ENCODE measurements at regions not wholly inside any gene's neighbourhood (a gene's known extent, or its start where the extent isn't known, plus 50 kb on each side); places are given as distances from the start of the nearest gene placed in this dataset.

DNA sequence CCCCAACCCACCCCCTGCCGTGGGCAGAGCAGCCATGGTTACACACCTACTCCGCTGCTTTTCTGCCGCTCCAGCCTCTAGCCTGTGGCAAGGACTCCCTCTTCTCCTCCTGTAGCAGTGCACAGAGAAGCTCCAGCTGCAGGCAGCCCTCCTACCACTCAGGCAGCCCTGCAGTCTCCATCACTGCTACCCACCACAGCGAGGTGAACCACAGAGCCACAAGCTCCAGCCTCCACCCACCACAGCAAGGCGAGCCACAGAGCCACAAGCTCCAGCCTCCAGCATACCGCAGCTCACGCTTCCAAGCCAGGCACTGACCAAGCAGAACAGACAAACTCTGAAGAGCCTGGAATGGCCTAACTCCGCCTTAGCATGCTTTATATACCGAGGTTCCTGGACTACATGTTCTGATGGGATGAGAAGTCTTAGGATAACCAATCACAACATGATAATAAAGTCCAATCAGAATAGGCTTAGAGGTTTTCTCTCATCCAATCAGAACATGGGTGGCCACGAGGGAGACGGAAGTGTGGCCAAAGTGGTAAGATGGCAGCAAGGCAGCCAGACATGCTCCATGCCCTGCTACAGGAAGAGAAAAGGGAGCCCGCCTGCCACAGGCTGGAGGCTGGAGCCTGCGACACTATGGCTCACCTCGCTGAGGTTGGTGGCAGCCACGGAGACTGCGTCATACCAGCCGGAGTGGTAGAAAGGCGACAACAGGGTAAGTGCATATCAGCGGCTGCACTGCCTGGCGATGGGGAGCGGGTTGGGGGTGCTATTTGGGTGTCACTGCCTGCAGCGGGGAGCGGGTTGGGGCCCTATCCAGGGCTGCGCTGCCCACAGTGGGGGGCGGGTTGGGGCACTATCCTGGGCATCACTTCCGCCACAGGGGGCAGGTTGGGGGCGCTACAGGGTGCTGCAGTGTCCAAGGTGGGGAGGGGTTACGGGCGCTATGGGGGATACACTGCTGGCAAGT, 75.8 kb upstream of the PCAT7 start:
- H3K27me3 ChIP-seq (ENCODE audit: low read length) = no peaks in the 10 kb centered on the region
- H3K9me2 ChIP-seq (replicated peaks; ENCODE audit: insufficient read depth, low read length) = no peaks in the 10 kb centered on the region
- H2AFZ ChIP-seq (ENCODE audit: low read depth, low read length, severe bottlenecking) = no peak overlapping the region

DNA sequence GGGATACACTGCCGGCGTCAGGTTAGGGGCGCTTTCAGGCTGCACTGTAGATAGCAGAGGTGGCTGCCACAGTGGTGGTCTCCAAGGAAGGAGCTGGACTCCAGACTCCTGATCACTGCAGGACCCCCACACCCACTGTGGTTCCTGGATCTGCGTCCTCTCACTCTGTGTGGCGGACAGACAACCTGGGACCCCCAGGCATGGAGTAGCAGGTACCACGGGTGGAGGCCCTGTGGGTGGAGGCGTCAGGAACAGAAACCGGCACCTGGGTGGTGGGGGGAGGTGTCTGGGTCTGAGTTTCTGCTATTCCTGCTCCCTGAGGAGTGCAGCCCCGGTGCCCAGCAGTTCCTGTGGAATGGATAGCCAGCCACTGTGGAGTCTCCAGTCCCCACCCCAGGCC, 75.1 kb upstream of the PCAT7 start:
- H4K20me1 ChIP-seq (ENCODE audit: low read depth, low read length) = no peaks in the 10 kb centered on the region
- no peaks in the 10 kb centered on the region for H3K9me3 ChIP-seq (ENCODE audit: insufficient read depth, low read length)
- H3K27me3 ChIP-seq (ENCODE audit: low read length) = no peaks in the 10 kb centered on the region
- no peak overlapping the region for H3K9ac ChIP-seq (ENCODE audit: low read length)
- no peak overlapping the region for H3K4me3 ChIP-seq (ENCODE audit: insufficient read depth, low read length, poor library complexity, severe bottlenecking)
- H2AFZ ChIP-seq (ENCODE audit: low read depth, low read length, severe bottlenecking) = no peak overlapping the region
- no peaks in the 10 kb centered on the region for H3F3A ChIP-seq (ENCODE audit: insufficient read depth)
- no peaks in the 10 kb centered on the region for H3K36me3 ChIP-seq (ENCODE audit: low read length)
- TF ChIP-seq, protein P1, sequence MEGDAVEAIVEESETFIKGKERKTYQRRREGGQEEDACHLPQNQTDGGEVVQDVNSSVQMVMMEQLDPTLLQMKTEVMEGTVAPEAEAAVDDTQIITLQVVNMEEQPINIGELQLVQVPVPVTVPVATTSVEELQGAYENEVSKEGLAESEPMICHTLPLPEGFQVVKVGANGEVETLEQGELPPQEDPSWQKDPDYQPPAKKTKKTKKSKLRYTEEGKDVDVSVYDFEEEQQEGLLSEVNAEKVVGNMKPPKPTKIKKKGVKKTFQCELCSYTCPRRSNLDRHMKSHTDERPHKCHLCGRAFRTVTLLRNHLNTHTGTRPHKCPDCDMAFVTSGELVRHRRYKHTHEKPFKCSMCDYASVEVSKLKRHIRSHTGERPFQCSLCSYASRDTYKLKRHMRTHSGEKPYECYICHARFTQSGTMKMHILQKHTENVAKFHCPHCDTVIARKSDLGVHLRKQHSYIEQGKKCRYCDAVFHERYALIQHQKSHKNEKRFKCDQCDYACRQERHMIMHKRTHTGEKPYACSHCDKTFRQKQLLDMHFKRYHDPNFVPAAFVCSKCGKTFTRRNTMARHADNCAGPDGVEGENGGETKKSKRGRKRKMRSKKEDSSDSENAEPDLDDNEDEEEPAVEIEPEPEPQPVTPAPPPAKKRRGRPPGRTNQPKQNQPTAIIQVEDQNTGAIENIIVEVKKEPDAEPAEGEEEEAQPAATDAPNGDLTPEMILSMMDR (IDR thresholded peaks at IDR 0.05; ENCODE audit: insufficient read depth, low read length, poor library complexity, severe bottlenecking) = no peak
- no peak for TF ChIP-seq EZH2phosphoT487 (conservative IDR thresholded peaks at IDR 0.05; ENCODE audit: low read length)
- H3K9me2 ChIP-seq (replicated peaks; ENCODE audit: insufficient read depth, low read length) = no peaks in the 10 kb centered on the region
- no peaks in the 10 kb centered on the region for H3K79me2 ChIP-seq (ENCODE audit: insufficient read depth, low read length)
- H3K27ac ChIP-seq (ENCODE audit: low read depth, low read length) = no peak overlapping the region
- no peak overlapping the region for H3K4me2 ChIP-seq (ENCODE audit: low read depth, low read length, poor library complexity, severe bottlenecking)

More for the DNA sequence above, 75.8 kb upstream of the PCAT7 start:
- Histone ChIP-seq H3K4me2 (ENCODE audit: low read depth, low read length, poor library complexity, severe bottlenecking) (no peak overlapping the region), H3F3A (ENCODE audit: insufficient read depth) (no peaks in the 10 kb centered on the region), H4K20me1 (ENCODE audit: low read depth, low read length) (no peaks in the 10 kb centered on the region), H3K27ac (ENCODE audit: low read depth, low read length) (no peak overlapping the region), H3K36me3 (ENCODE audit: low read length) (no peaks in the 10 kb centered on the region), H3K4me3 (ENCODE audit: insufficient read depth, low read length, poor library complexity, severe bottlenecking) (no peak overlapping the region), H3K9me3 (ENCODE audit: insufficient read depth, low read length) (no peaks in the 10 kb centered on the region), H3K79me2 (ENCODE audit: insufficient read depth, low read length) (no peaks in the 10 kb centered on the region), H3K9ac (ENCODE audit: low read length) (no peak overlapping the region)
- TF ChIP-seq, protein P1 (IDR thresholded peaks at IDR 0.05; ENCODE audit: insufficient read depth, low read length, poor library complexity, severe bottlenecking) = no peak
- no peak for TF ChIP-seq EZH2phosphoT487 (conservative IDR thresholded peaks at IDR 0.05; ENCODE audit: low read length)

DNA sequence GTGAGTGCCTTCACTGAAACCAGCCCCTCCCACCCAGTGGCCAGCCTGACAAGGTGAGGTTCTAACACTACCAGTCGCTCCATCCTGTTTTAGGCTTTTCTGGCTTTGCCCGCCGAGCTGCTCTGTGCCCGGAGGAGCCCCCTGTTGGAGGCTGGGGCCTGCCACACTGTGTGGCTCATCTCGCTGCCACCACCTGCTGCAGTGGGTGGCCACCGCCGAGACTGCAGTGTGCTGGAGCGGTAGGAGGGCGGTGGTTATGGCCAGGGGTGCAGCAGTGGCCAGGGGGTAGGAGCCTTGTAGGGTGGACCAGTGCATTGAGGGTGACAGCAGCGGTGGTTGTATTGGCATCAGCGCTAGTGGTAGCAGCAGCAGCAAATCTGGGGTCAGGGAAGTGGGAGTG, 74.7 kb upstream of the PCAT7 start:
- H3K27ac ChIP-seq (ENCODE audit: low read depth, low read length) = no peak overlapping the region
- no peaks in the 10 kb centered on the region for H3K36me3 ChIP-seq (ENCODE audit: low read length)
- no peaks in the 10 kb centered on the region for H3K27me3 ChIP-seq (ENCODE audit: low read length)
- H3K9me3 ChIP-seq (ENCODE audit: insufficient read depth, low read length) = no peaks in the 10 kb centered on the region
- no peak overlapping the region for H3K9ac ChIP-seq (ENCODE audit: low read length)
- no peaks in the 10 kb centered on the region for H3F3A ChIP-seq (ENCODE audit: insufficient read depth)
- H3K4me2 ChIP-seq (ENCODE audit: low read depth, low read length, poor library complexity, severe bottlenecking) = no peak overlapping the region
- no peak overlapping the region for H2AFZ ChIP-seq (ENCODE audit: low read depth, low read length, severe bottlenecking)
- H3K79me2 ChIP-seq (ENCODE audit: insufficient read depth, low read length) = no peaks in the 10 kb centered on the region
- no peaks in the 10 kb centered on the region for H3K9me2 ChIP-seq (replicated peaks; ENCODE audit: insufficient read depth, low read length)
- no peaks in the 10 kb centered on the region for H4K20me1 ChIP-seq (ENCODE audit: low read depth, low read length)
- TF ChIP-seq, protein P1 (IDR thresholded peaks at IDR 0.05; ENCODE audit: insufficient read depth, low read length, poor library complexity, severe bottlenecking) = no peak
- no peak for TF ChIP-seq EZH2phosphoT487 (conservative IDR thresholded peaks at IDR 0.05; ENCODE audit: low read length)
- no peak overlapping the region for H3K4me3 ChIP-seq (ENCODE audit: insufficient read depth, low read length, poor library complexity, severe bottlenecking)

Measured in SU-DHL-6 (cell line).